ENCODE measurements at regions not wholly inside any gene's neighbourhood (a gene's known extent, or its start where the extent isn't known, plus 50 kb on each side); places are given as distances from the start of the nearest gene placed in this dataset.

GRCh38 chr2:221019668-221020067, 552.4 kb downstream of the EPHA4 start:
- Histone ChIP-seq H3K23ac (ENCODE audit: insufficient read length, low read depth, low read length) (no peak overlapping the region), H4K20me1 (ENCODE audit: control insufficient read depth, insufficient read depth, insufficient read length) (no peaks in the 10 kb centered on the region), H3K4me2 (ENCODE audit: insufficient read depth, insufficient read length, low read length) (no peak overlapping the region), H3K27ac (ENCODE audit: insufficient read length, low read depth, low read length) (no peak overlapping the region), H2AFZ (ENCODE audit: low read length) (no peak overlapping the region), H4K91ac (ENCODE audit: insufficient read length, low read depth, low read length) (no peak overlapping the region), H2BK120ac (ENCODE audit: low read depth, low read length, poor library complexity, severe bottlenecking) (no peak overlapping the region), H3K9ac (ENCODE audit: extremely low read depth, insufficient read length, low read length) (no peak overlapping the region), H2AK5ac (ENCODE audit: insufficient read length, low read length) (no peak overlapping the region), H3K27me3 (ENCODE audit: insufficient read depth, low read length) (no peaks in the 10 kb centered on the region), H3K79me2 (ENCODE audit: insufficient read depth, low read length) (no peaks in the 10 kb centered on the region), H3K18ac (ENCODE audit: insufficient read length, low read depth, low read length) (no peak overlapping the region), H2BK5ac (ENCODE audit: insufficient read length, low read length) (no peak overlapping the region), H3K23me2 (ENCODE audit: insufficient read length, low read depth, low read length, poor library complexity, severe bottlenecking) (no peaks in the 10 kb centered on the region), H3K14ac (ENCODE audit: insufficient read depth, low read length) (no peak overlapping the region), H3K4me1 (ENCODE audit: insufficient read depth, low read length) (no peaks in the 10 kb centered on the region), H3T11ph (ENCODE audit: low read length) (no peak overlapping the region), H4K5ac (ENCODE audit: insufficient read length, low read depth, low read length) (no peak overlapping the region), H2BK15ac (ENCODE audit: low read depth, low read length) (no peak overlapping the region), H3K56ac (ENCODE audit: insufficient read length, low read depth, low read length) (no peak overlapping the region), H3K79me1 (ENCODE audit: insufficient read depth, low read depth, low read length, poor library complexity, severe bottlenecking) (no peaks in the 10 kb centered on the region), H3K9me3 (ENCODE audit: control insufficient read depth, low read depth, low read length) (no peaks in the 10 kb centered on the region), H2BK20ac (ENCODE audit: low read depth, low read length, poor library complexity, severe bottlenecking) (no peak overlapping the region), H3K4ac (ENCODE audit: low read depth, low read length) (no peak overlapping the region), H4K8ac (replicated peaks; ENCODE audit: insufficient read length, low read depth, low read length) (no peak overlapping the region), H2BK12ac (ENCODE audit: insufficient read length, low read depth, low read length) (no peak overlapping the region)
- no peak for TF ChIP-seq CTCF (conservative IDR thresholded peaks at IDR 0.05)
- Mint-ChIP-seq H3K4me1 (peaks cover 8 to 10% of the 10 kb centered on the region in 2 experiments), H3K4me3 (no peak overlapping the region), H3K27ac (no peak overlapping the region), H3K27me3 (ENCODE audit: low read depth) (peaks cover 2% of the 10 kb centered on the region; the same call in 1 of the 2 replicates), H3K36me3 (ENCODE audit: insufficient read depth in 1 of 3, low read depth in 3 of 3) (no peaks in the 10 kb centered on the region), H3K9me3 (no peaks in the 10 kb centered on the region)
- WGBS (ENCODE audit: extremely low coverage, insufficient read length, low lambda C conversion rate) = no CpG with 5 or more reads among the region's 5 CpGs
- DNase-seq = no peak
